ENCODE measurements at regions not wholly inside any gene's neighbourhood (a gene's known extent, or its start where the extent isn't known, plus 50 kb on each side); places are given as distances from the start of the nearest gene placed in this dataset.

DNA sequence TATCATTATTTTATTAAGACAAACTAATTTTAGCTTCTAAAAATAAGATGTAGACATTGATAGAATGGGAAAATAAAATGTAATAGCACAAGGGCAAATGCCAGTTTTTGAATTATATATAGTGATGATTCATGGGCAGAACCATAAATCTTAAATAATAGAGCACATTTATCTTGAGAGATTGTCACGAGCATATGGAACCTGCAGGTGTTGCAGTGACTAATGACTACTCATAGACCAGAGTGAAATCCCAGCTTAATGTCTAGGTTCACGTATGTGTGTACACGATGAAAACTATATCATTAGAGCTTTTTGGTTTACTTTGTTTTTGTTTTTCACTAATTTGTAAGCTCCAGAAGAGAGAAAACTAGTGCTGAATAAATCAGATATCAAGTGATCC is 150.2 kb upstream of the CACNA2D1 start (continued):
- TF ChIP-seq, protein P1, sequence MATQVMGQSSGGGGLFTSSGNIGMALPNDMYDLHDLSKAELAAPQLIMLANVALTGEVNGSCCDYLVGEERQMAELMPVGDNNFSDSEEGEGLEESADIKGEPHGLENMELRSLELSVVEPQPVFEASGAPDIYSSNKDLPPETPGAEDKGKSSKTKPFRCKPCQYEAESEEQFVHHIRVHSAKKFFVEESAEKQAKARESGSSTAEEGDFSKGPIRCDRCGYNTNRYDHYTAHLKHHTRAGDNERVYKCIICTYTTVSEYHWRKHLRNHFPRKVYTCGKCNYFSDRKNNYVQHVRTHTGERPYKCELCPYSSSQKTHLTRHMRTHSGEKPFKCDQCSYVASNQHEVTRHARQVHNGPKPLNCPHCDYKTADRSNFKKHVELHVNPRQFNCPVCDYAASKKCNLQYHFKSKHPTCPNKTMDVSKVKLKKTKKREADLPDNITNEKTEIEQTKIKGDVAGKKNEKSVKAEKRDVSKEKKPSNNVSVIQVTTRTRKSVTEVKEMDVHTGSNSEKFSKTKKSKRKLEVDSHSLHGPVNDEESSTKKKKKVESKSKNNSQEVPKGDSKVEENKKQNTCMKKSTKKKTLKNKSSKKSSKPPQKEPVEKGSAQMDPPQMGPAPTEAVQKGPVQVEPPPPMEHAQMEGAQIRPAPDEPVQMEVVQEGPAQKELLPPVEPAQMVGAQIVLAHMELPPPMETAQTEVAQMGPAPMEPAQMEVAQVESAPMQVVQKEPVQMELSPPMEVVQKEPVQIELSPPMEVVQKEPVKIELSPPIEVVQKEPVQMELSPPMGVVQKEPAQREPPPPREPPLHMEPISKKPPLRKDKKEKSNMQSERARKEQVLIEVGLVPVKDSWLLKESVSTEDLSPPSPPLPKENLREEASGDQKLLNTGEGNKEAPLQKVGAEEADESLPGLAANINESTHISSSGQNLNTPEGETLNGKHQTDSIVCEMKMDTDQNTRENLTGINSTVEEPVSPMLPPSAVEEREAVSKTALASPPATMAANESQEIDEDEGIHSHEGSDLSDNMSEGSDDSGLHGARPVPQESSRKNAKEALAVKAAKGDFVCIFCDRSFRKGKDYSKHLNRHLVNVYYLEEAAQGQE (IDR thresholded peaks at IDR 0.05; ENCODE audit: low read depth) = no peak

DNA sequence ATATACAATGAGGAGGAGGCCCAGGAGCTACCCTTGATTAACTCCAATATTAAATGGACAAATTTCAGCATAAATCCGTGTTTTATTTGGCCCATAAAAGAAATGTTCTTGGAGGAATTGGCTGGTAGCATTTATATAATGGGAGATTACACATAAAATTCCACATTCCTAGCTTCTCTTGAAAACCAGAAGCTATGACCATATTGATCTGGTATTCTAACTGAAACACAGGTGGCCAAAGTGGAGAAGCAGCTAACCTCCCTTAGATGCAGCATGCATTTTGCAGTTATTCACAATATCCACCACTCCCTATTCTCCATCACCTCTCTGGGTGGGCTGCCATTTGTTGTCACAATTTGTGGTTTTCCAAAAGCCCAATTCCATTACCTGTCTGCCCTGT is 148.8 kb upstream of the CACNA2D1 start:
- no peak for DNase-seq (ENCODE audit: low read depth, low spot score)
- BruUV-seq (replicated peaks) = no TSS peak
- no peaks in the 10 kb centered on the region for H3K36me3 ChIP-seq (ENCODE audit: control insufficient read depth in 1 of 2, insufficient read depth in 2 of 2, low read length in 2 of 2)
- H3K4me1 ChIP-seq (ENCODE audit: control insufficient read depth in 1 of 2, insufficient read depth in 2 of 2, low read length in 2 of 2) = no peaks in the 10 kb centered on the region
- no peak overlapping the region for H3K4me2 ChIP-seq (ENCODE audit: low read length)
- CTCF ChIA-PET = no interaction called here
- no peak overlapping the region for H3K4me3 ChIP-seq (replicated peaks in 1 of 2; ENCODE audit: low read depth in 1 of 2, low read length in 2 of 2)
- H3K27ac ChIP-seq (ENCODE audit: low read depth, low read length) = no peak overlapping the region
- RAD21 ChIA-PET (ENCODE audit: low non-redundant PET in 1 of 2, low total read pairs in 2 of 2, uncharacterized antibody in 2 of 2, unreplicated experiment in 2 of 2) = no interaction called here
- no peaks in the 10 kb centered on the region for H3K9me3 ChIP-seq (ENCODE audit: control insufficient read depth in 1 of 2, insufficient read depth in 1 of 2, low read depth in 1 of 2, low read length in 2 of 2)
- intact Hi-C loops (cut with micrococcal nuclease) = no loop called here
- H2AFZ ChIP-seq (ENCODE audit: low read depth, low read length, poor library complexity, severe bottlenecking) = no peak overlapping the region
- H3K27me3 ChIP-seq (ENCODE audit: insufficient read depth, low read length) = no peaks in the 10 kb centered on the region
- no peaks in the 10 kb centered on the region for H4K20me1 ChIP-seq (ENCODE audit: insufficient read depth)
- TF ChIP-seq EGR1 (IDR thresholded peaks at IDR 0.05; ENCODE audit: low read depth) (no peak), CEBPB (IDR thresholded peaks at IDR 0.05; ENCODE audit: low read depth) (no peak), CBX3 (IDR thresholded peaks at IDR 0.05; ENCODE audit: low read depth) (no peak), ELF1 (IDR thresholded peaks at IDR 0.05; ENCODE audit: borderline replicate concordance, low read depth) (no peak)
- H3K9ac ChIP-seq (ENCODE audit: low read length) = no peak overlapping the region
- H3K79me2 ChIP-seq (ENCODE audit: insufficient read depth, low read length) = no peaks in the 10 kb centered on the region
- no peak for ATAC-seq
- H3K9me2 ChIP-seq (ENCODE audit: insufficient read depth) = no peaks in the 10 kb centered on the region
- POLR2A ChIA-PET = no interaction called here

DNA sequence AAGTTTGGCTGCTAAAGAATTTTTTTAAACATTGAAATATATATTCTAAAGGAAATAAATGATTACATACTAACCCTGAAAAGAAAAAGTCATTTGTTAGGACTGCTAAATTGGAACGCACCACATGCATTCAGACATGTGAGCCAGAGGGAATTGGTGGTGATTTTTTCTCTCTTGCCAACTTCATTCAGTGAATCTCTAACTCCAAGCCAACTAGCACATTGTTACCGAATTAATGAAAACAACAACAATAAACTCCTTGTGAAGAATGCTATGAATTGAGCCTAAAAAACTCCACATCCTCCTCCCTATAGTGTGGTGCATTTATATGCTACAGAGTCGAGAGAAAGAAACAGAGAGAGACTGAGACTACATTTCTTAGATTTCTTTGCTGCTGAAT is 135.5 kb upstream of the CACNA2D1 start:
- POLR2A ChIA-PET = no interaction called here
- Histone ChIP-seq H2AFZ (ENCODE audit: low read depth, low read length, poor library complexity, severe bottlenecking) (no peak overlapping the region), H3K9me2 (ENCODE audit: insufficient read depth) (no peaks in the 10 kb centered on the region), H3K4me2 (ENCODE audit: low read length) (no peak overlapping the region), H3K9me3 (ENCODE audit: control insufficient read depth in 1 of 2, insufficient read depth in 1 of 2, low read depth in 1 of 2, low read length in 2 of 2) (no peaks in the 10 kb centered on the region), H3K4me1 (ENCODE audit: control insufficient read depth in 1 of 2, insufficient read depth in 2 of 2, low read length in 2 of 2) (no peaks in the 10 kb centered on the region), H3K36me3 (ENCODE audit: control insufficient read depth in 1 of 2, insufficient read depth in 2 of 2, low read length in 2 of 2) (no peaks in the 10 kb centered on the region), H3K9ac (ENCODE audit: low read length) (no peak overlapping the region), H3K4me3 (replicated peaks in 1 of 2; ENCODE audit: low read depth in 1 of 2, low read length in 2 of 2) (no peak overlapping the region), H4K20me1 (ENCODE audit: insufficient read depth) (no peaks in the 10 kb centered on the region), H3K79me2 (ENCODE audit: insufficient read depth, low read length) (no peaks in the 10 kb centered on the region), H3K27ac (ENCODE audit: low read depth, low read length) (no peak overlapping the region), H3K27me3 (ENCODE audit: insufficient read depth, low read length) (no peaks in the 10 kb centered on the region)
- CTCF ChIA-PET = no interaction called here
- DNase-seq (ENCODE audit: low read depth, low spot score) (no peak), ATAC-seq (no peak)
- RAD21 ChIA-PET (ENCODE audit: low non-redundant PET in 1 of 2, low total read pairs in 2 of 2, uncharacterized antibody in 2 of 2, unreplicated experiment in 2 of 2) = no interaction called here
- no TSS peak for BruUV-seq (replicated peaks)
- intact Hi-C loops (cut with micrococcal nuclease) = no loop called here
- TF ChIP-seq SP1 (IDR thresholded peaks at IDR 0.05; ENCODE audit: low read depth) = no peak
- TF ChIP-seq SIN3A (IDR thresholded peaks at IDR 0.05; ENCODE audit: low read depth) = no peak
- no peak for TF ChIP-seq TCF7L2 (IDR thresholded peaks at IDR 0.05; ENCODE audit: borderline replicate concordance, extremely low read depth, insufficient read depth, insufficient read length)
- TF ChIP-seq ZFX (IDR thresholded peaks at IDR 0.05) = no peak
- TF ChIP-seq SRF (IDR thresholded peaks at IDR 0.05; ENCODE audit: low read depth) = no peak
- TF ChIP-seq, protein P2, sequence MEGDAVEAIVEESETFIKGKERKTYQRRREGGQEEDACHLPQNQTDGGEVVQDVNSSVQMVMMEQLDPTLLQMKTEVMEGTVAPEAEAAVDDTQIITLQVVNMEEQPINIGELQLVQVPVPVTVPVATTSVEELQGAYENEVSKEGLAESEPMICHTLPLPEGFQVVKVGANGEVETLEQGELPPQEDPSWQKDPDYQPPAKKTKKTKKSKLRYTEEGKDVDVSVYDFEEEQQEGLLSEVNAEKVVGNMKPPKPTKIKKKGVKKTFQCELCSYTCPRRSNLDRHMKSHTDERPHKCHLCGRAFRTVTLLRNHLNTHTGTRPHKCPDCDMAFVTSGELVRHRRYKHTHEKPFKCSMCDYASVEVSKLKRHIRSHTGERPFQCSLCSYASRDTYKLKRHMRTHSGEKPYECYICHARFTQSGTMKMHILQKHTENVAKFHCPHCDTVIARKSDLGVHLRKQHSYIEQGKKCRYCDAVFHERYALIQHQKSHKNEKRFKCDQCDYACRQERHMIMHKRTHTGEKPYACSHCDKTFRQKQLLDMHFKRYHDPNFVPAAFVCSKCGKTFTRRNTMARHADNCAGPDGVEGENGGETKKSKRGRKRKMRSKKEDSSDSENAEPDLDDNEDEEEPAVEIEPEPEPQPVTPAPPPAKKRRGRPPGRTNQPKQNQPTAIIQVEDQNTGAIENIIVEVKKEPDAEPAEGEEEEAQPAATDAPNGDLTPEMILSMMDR (IDR thresholded peaks at IDR 0.05 in 2 of 3, conservative IDR thresholded peaks at IDR 0.05 in 1 of 3; ENCODE audit: borderline replicate concordance in 1 of 3, insufficient read depth in 1 of 3, low read depth in 2 of 3, low read length in 2 of 3) = no peak
- no peak for TF ChIP-seq EZH2 (IDR thresholded peaks at IDR 0.05)
- TF ChIP-seq, protein P3, sequence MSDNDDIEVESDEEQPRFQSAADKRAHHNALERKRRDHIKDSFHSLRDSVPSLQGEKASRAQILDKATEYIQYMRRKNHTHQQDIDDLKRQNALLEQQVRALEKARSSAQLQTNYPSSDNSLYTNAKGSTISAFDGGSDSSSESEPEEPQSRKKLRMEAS (IDR thresholded peaks at IDR 0.05) = no peak
- TF ChIP-seq CEBPB (IDR thresholded peaks at IDR 0.05; ENCODE audit: low read depth) = no peak
- TF ChIP-seq, protein P4, sequence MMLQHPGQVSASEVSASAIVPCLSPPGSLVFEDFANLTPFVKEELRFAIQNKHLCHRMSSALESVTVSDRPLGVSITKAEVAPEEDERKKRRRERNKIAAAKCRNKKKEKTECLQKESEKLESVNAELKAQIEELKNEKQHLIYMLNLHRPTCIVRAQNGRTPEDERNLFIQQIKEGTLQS (IDR thresholded peaks at IDR 0.05) = no peak
- TF ChIP-seq POLR2AphosphoS5 (IDR thresholded peaks at IDR 0.05; ENCODE audit: low read depth, low read length) = no peak
- no peak for TF ChIP-seq POLR2A (IDR thresholded peaks at IDR 0.05; ENCODE audit: borderline replicate concordance, extremely low read depth, insufficient read depth, insufficient read length)
- TF ChIP-seq ELF1 (IDR thresholded peaks at IDR 0.05; ENCODE audit: borderline replicate concordance, low read depth) = no peak
- TF ChIP-seq EGR1 (IDR thresholded peaks at IDR 0.05; ENCODE audit: low read depth) = no peak
